Posterior vena cava (tissue), 2 donors: ENCODE measurements at regions not wholly inside any gene's neighbourhood (a gene's known extent, or its start where the extent isn't known, plus 50 kb on each side); places are given as distances from the start of the nearest gene placed in this dataset.

ENCODE experiments used
- DNase-seq: peaks from one replicate; pipeline ENCODE4 v3.0.0-alpha.2; 2020; ENCODE audit warnings: low spot score
- intact Hi-C, 2 donors: fragments of 100-400 bp; cut with DNase I; formaldehyde crosslinking; loops; one replicate each; pipeline versions ENCODE4 v1.14.1 to v1.14.2; 2022 to 2023
- donor health status: DM: yes; HTN: yes; CAD: no.
- donor health status: DM: yes; HTN: yes; CAD: no.

DNA sequence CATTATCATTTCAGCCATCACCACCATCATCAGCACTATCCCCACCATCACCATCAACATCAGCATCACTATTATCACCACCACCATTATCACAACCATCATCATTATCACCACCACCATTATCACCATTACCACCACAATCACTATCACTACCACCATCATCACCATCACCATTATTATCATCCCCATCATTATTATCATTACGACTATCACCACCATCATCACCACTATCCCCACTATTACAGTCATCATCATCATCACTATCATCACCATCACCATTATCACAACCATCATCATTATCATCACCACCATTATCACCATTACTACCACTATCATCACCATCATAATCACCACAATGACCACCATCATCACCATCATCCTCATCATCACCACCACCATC, 50.4 kb upstream of the CMKLR1 start:
- no peak for DNase-seq
- intact Hi-C loops: no loop called here
